ENCODE measurements at regions not wholly inside any gene's neighbourhood (a gene's known extent, or its start where the extent isn't known, plus 50 kb on each side); places are given as distances from the start of the nearest gene placed in this dataset.

GRCh38 chrX:98067611-98068010 lies 1183.9 kb downstream of the RPA4 start:
- TF ChIP-seq CTCF (IDR thresholded peaks at IDR 0.05) (no peak), POLR2A (IDR thresholded peaks at IDR 0.05) (no peak)
